GM18520 (cell line): ENCODE measurements at regions not wholly inside any gene's neighbourhood (a gene's known extent, or its start where the extent isn't known, plus 50 kb on each side); places are given as distances from the start of the nearest gene placed in this dataset.
A peak's percentile ranks its signal among the peaks of the same experiment; 100 is the strongest.

ENCODE experiments used
- ATAC-seq: cut with Tn5 transposase; IDR thresholded peaks from one replicate; pipeline ENCODE4 v1.9.1; 2021; ENCODE audit not compliant: unreplicated experiment

- ATAC-seq = no peak
Measured at GRCh38 chr9:91154686-91155085, 207.0 kb downstream of the AUH start.

DNA sequence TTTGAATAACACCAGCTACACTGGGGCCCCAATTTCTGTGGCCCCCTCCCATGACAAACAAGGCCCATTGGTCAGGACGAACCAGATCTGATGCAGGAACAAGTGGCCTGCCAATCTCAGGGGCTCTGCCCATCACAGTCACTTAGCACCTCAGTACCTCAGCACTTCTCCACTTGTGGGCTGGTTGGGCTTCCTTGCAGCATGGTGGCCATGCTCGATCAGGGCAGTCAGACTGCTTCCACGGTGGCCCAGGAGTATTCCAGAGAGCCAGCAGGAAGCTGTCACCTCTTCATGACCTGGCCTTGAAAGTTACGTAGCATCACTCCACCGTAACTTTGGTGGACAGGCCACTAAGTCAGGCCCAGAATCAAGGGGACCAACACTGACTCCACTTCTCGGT lies 206.5 kb downstream of the AUH start:
- ATAC-seq = no peak

GRCh38 chr9:91155746-91156376 lies 205.9 kb downstream of the AUH start:
- ATAC-seq = no peak

DNA sequence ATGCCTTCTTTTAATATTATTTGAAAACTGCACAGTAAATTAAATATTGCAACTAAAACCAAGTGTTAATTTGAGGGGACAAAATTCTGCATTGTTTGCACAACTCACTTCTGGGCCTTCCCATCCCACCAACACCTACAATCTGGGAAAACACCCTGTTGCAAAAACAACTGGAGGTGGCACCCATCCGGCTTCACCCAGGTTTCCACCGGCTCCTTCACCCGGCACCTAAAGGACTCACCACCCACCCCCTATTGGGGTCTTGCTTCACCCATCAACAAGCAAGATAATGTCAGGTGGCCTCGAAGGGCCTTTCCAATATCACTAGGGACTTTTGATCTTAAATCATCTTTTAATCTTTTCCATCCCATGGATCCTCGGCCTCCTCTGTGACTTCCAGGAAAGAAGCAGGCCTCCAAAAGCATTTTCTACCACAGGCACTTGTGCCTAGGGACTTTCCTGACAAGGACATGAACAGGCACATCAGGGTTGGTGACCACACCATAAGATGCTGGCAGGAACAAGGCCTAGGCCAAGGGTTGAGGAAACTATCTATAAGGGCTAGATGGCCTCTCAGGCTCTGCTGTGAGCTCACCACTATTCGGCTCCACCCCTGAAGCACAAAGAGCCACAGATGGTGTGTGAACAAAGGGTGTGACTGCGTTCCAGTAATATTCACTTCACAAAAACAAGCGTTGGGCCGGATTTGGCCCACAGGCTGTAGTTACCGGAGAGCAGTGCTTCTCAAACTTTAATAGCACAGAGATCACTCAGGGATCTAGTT lies 205.1 kb downstream of the AUH start:
- no peak for ATAC-seq

GRCh38 chr9:91157883-91158282 lies 203.8 kb downstream of the AUH start:
- ATAC-seq = no peak

- no peak for ATAC-seq
Measured at GRCh38 chr9:91158286-91158685, 203.4 kb downstream of the AUH start.

DNA sequence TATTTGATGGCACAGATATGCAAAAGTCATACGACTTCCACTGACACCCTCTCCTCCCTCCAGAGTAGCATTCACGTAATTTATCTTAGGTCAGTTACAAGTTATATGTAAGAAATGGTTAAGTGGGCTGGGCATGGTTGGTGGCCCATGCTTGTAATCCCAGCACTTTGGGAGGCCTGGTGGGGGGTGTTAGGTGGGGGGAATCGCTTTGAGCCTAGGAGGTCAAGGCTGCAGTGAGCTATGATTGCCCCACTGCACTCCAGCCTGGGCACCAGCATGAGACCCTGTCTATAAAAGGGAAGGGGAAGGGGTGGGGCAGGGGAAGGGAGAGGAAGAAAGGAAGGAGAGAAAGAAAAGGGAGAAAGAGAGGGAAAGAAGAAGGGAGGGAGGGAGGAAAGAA lies 202.8 kb downstream of the AUH start:
- no peak for ATAC-seq

GRCh38 chr9:91159664-91160121 lies 202.0 kb downstream of the AUH start:
- ATAC-seq = no peak

- no peak for ATAC-seq
Measured at GRCh38 chr9:91160181-91160580, 201.5 kb downstream of the AUH start.

- no peak for ATAC-seq
Measured at GRCh38 chr9:91160599-91161464, 200.9 kb downstream of the AUH start.

GRCh38 chr9:91161465-91162300 lies 200.0 kb downstream of the AUH start:
- no peak for ATAC-seq

DNA sequence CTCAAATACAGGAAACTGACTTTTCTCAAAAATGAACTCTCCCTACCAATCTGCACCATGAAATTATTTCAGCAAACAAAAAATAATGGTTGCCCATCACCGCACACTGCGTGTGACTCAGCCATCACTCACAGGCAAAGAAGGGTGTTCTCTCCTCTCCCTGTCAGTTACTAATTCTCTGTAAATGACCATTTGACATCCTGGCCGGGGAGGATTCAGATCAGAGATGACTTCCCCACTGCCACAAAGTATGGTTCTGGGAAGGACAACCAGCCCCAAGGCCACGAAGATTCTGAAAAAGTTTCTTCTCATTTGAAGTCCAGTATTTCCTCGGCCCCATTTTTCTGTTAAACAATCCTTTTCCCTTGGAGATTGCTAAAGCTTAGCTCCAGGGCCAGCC lies 199.4 kb downstream of the AUH start:
- no peak for ATAC-seq

- peak; percentile 47 for ATAC-seq
Measured at GRCh38 chr9:91162784-91163443, 198.8 kb downstream of the AUH start.

DNA sequence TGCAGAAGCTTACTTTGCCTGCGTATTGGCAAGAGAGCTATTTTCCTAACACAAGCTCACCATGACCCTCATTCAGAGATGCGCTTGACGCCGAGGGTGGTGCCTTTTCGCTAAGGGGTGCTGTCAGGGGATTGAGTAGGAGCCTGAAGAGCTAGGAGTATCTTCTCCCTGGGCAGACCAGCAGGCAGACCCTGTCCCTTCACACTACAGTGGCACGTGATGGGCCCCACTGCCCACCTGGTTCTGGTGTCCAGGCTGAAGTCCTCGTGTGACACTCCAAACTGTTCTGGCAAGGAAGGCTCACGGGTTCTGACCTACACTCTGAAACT lies 198.3 kb downstream of the AUH start:
- no peak for ATAC-seq

GRCh38 chr9:91163773-91164471 lies 197.8 kb downstream of the AUH start:
- ATAC-seq = no peak
